OCI-LY7 (cell line): ENCODE measurements at regions not wholly inside any gene's neighbourhood (a gene's known extent, or its start where the extent isn't known, plus 50 kb on each side); places are given as distances from the start of the nearest gene placed in this dataset.

Source experiments
- CTCF ChIP-seq: fragments of 200-600 bp; sonication (generic); conservative IDR thresholded peaks from 2 replicates; pipeline ENCODE4 v1.5.1; 2014; ENCODE audit warnings: mild to moderate bottlenecking, antibody characterized with exemption, low read length, moderate library complexity, mixed read lengths
- EZH2phosphoT487 ChIP-seq: fragments of 200-600 bp; sonication (generic); IDR thresholded peaks from 2 replicates; pipeline ENCODE4 v1.6.1; 2018; ENCODE audit warnings: low read depth, borderline replicate concordance, mild to moderate bottlenecking, mixed run types, antibody characterized with exemption, low read length, moderate library complexity, mixed read lengths

GRCh38 chr3:194811118-194811517 lies 125.4 kb downstream of the FAM43A start:
- TF ChIP-seq CTCF (no peak), EZH2phosphoT487 (no peak)
